Ectodermal cell (in vitro differentiated cells): ENCODE measurements at regions not wholly inside any gene's neighbourhood (a gene's known extent, or its start where the extent isn't known, plus 50 kb on each side); places are given as distances from the start of the nearest gene placed in this dataset.

Experiments used
- H3K27ac ChIP-seq: 2 replicates; pipeline ENCODE4 v1.7.0; 2013; ENCODE audit warnings: mild to moderate bottlenecking, low read depth, low read length; ENCODE audit not compliant: insufficient read depth, poor library complexity, severe bottlenecking
- H3K27me3 ChIP-seq: 2 replicates; pipeline ENCODE4 v1.7.0; 2013; ENCODE audit warnings: mild to moderate bottlenecking, low read length; ENCODE audit not compliant: insufficient read depth, control insufficient read depth, poor library complexity, severe bottlenecking
- H3K36me3 ChIP-seq: one replicate; pipeline ENCODE4 v1.7.0; 2013; ENCODE audit warnings: low read length; ENCODE audit not compliant: control insufficient read depth, insufficient read depth
- H3K4me1 ChIP-seq: one replicate; pipeline ENCODE4 v1.7.0; 2013; ENCODE audit warnings: low read length; ENCODE audit not compliant: control insufficient read depth, insufficient read depth
- H3K4me3 ChIP-seq: 2 replicates; pipeline ENCODE4 v1.7.0; 2013; ENCODE audit warnings: low read depth, low read length, control low read depth; ENCODE audit not compliant: insufficient read depth
- H3K9me3 ChIP-seq: 2 replicates; pipeline ENCODE4 v1.7.0; 2013; ENCODE audit warnings: mild to moderate bottlenecking, low read length, moderate library complexity; ENCODE audit not compliant: control insufficient read depth
- WGBS, 2 experiments: methylation state at CpG; one replicate each; pipeline ENCODE4 v1.1.7; 2013; ENCODE audit warnings: missing lambda C conversion rate in 2 of 2; 5-methylcytosine and 5-hydroxymethylcytosine counted together

DNA sequence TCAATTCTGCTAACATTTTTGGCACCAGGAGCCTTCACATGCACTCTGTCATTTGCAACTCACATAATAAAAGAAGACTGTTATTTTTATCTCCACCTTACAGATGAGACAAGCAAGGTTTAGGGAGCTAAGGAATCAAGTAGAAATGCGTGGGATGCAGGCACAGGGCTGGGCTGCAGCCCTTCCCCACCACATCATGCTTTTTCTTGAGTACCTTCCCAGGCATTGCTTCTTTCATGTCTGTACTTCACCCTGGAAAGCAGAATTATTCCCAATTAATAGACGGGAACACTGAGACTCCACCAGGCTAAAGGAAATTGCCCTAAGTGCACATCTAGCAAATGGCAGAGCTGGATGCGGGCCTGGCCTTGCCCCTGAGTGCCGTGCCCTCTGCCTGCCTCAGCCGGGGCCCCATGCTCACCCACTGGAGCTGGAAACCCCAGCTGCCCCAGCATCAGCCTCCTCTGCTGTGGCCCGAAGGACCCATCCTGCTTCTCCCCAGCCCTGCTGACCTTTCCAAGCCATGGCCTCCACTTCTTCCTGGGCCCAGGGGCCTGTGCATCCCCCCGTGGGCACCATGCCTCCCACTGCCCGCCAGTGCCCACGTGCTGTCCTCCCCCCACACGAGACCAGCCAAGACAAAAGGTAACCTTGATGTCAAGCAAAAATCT is 257.5 kb downstream of the TOMM20 start:
- no peaks in the 10 kb centered on the region for H3K9me3 ChIP-seq
- H3K36me3 ChIP-seq, result no peaks in the 10 kb centered on the region
- 86 to 90% methylated on average over 10 of the region's 10 CpGs for WGBS, 2 experiments
- H3K4me3 ChIP-seq, result no peak overlapping the region
- no peak overlapping the region for H3K27ac ChIP-seq
- H3K4me1 ChIP-seq, result no peaks in the 10 kb centered on the region
- no peaks in the 10 kb centered on the region for H3K27me3 ChIP-seq

DNA sequence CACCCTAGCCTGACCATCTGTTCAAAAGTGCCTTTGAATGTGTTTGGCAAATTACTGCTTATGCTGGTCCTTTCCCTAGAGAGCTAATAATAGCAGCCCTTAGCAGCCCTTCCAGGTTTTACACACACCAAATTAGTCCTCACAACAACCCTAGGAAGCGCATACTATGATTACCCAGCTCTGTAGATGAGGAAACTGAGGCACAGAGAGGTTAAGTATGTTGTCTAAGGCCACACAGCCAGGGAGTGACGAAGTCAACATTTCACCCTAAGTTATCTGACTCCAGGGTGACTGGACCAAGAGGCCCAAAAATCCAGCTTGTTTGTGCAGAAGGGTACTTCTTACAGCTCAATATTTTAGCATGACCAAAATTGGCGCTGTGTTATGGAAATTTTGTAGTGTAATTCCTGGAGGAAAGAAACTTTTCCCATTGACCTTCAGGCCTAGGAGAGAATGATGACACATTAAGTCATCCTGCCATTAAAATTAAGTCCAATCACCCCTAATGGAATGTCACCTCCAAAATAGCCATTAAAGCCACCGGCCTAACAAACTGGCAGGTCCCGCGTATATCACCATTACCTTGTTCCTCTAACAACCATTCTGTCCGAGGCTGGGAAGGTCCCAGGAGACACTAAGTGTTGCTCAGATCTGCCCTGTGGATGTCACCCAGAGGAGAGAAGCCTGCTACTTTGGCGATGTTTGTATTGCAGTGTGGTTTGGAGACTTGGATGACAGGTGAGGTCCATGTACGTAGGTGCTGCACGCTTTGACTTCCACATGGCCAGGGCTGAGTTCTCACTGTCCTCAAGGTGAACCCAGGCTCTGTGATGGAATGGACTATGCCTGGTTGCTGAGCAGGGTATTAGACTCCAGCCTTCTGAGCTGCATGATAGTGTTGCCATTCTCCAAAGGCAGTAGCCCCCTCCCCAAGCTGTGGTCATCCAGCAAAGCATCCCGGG is 258.3 kb downstream of the TOMM20 start:
- Histone ChIP-seq H3K9me3 (no peaks in the 10 kb centered on the region), H3K27me3 (no peaks in the 10 kb centered on the region), H3K4me1 (no peaks in the 10 kb centered on the region), H3K36me3 (no peaks in the 10 kb centered on the region), H3K27ac (no peak overlapping the region), H3K4me3 (no peak overlapping the region)
- 93 to 95% methylated on average over 11 of the region's 11 CpGs for WGBS, 2 experiments

DNA sequence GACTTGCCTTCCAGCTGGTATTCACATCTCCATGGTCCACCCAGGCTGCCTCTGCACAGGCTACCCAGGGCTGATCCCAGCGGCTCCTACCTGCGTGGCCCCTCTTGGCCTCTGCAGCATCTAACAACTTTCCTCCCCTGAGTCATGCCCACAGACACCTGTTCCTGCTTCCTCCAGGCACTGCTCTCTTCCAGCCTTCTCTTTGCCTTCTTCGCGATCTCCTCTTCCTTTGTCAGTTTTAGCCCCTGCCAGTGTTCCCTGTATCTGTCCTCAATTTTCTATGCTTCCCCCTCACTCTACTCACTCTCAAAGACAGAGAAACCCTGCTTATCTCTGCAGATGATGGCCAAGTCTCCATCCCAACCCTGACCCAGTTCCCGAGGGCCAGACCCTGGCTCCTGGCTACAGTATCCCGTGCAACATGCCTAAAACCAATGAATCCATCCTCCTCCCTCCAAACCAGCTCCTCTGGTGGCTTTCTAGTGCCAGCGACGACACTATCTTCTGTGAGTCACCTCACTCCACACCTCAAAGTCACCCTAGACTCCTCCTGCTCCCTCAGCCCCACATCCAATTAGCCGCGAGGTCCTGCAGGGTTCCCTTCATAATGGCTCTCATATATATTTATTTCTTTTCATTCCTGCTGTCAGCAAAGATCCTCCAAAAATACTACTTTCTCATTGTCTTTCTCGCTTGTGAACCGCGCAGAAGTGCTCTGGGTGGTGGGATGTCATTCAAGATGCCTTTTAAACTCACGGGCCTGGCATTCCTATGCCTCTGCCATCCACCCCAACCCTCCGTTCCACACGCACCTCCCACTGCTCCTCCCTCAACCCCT is 259.2 kb downstream of the TOMM20 start:
- H3K4me1 ChIP-seq, result no peaks in the 10 kb centered on the region
- H3K27ac ChIP-seq, result no peak overlapping the region
- no peaks in the 10 kb centered on the region for H3K27me3 ChIP-seq
- H3K4me3 ChIP-seq, result no peak overlapping the region
- H3K9me3 ChIP-seq, result no peaks in the 10 kb centered on the region
- H3K36me3 ChIP-seq, result no peaks in the 10 kb centered on the region
- 89 to 90% methylated on average over 16 of the region's 16 CpGs for WGBS, 2 experiments

DNA sequence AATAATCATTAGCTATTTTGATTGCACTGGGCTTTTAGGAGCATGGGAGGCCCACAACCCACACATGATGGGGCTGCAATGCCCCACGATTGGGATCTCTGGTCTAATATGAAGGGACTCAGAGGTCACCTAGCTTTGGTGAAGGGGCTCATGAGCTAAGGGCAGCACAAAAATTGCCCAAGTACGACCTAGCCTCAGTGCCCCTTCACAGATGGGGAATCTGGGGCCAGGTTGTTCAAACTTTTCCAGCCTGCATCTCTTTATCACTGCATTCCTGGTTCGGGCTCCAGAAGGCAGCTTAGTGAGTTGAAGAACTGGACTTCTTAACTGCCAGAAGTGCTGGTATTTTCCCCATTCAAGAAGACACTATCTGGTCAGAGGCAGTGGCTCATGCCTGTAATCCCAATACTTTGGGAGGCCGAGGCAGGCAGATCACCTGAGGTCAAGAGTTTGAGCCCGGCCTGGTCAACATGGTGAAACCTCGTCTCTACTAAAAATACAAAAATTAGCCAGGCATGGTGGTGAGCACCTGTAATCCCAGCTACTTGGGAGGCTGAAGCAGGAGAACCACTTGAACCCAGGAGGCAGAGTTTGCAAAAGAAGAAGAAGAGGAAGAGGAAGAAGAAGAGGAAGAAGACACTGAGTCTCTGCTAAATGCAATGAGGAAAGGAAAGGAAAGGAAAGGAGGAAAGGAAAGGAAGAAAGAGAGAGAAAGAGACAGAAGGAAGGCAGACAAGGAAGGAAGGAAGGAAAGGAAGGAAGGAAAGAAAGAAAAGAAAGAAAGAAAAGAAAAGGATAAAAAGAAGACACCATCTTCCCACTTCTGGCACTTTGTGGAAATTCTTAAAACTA is 258.5 kb upstream of the IRF2BP2 start:
- no peaks in the 10 kb centered on the region for H3K9me3 ChIP-seq
- H3K36me3 ChIP-seq, result no peaks in the 10 kb centered on the region
- no peak overlapping the region for H3K27ac ChIP-seq
- no peaks in the 10 kb centered on the region for H3K27me3 ChIP-seq
- 86 to 91% methylated on average over 6 of the region's 6 CpGs for WGBS, 2 experiments
- no peak overlapping the region for H3K4me3 ChIP-seq
- H3K4me1 ChIP-seq, result peaks cover under 1% of the 10 kb centered on the region

DNA sequence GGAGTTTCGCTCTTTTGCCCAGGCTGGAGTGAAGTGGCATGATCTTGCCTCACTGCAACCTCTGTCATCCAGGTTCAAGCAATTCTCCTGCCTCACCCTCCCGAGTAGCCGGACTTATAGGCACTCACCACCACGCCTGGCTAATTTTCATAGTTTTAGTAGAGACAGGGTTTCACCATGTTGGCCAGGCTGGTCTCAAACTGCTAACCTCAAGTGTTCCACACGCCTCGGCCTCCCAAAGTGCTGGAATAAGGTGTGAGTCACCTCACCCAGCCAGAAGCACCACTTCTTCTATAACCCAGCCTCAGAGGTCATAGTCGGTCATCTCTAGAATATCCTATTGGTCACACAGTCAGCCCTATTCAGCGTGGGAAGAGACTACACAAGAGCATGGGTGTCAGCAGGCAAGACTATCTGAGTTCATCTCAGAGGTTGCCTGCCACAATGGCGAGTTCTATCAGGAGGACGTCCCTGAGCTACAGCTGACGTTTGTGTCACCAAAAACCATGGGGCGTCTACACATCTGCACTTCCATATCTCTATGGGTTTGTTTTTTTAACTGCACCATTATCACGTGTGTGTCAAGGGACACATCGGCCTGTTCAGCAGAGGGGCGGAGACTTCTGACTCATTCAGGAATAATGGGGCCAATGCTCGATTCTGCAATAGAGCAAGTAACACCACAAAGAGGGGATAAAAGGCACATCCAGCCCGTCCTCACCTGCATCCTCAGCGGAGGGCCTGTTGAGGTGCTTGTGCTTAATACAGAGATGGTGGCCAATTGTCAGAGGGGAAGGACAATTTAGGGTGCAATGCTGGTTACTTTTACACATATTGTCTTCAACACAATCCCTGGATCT is 256.3 kb upstream of the IRF2BP2 start:
- no peaks in the 10 kb centered on the region for H3K9me3 ChIP-seq
- H3K27me3 ChIP-seq, result no peaks in the 10 kb centered on the region
- H3K36me3 ChIP-seq, result no peaks in the 10 kb centered on the region
- H3K4me1 ChIP-seq, result peaks cover 10% of the 10 kb centered on the region
- WGBS, 2 experiments, result 91 to 92% methylated on average over 18 of the region's 18 CpGs
- no peak overlapping the region for H3K4me3 ChIP-seq
- H3K27ac ChIP-seq, result no peak overlapping the region

DNA sequence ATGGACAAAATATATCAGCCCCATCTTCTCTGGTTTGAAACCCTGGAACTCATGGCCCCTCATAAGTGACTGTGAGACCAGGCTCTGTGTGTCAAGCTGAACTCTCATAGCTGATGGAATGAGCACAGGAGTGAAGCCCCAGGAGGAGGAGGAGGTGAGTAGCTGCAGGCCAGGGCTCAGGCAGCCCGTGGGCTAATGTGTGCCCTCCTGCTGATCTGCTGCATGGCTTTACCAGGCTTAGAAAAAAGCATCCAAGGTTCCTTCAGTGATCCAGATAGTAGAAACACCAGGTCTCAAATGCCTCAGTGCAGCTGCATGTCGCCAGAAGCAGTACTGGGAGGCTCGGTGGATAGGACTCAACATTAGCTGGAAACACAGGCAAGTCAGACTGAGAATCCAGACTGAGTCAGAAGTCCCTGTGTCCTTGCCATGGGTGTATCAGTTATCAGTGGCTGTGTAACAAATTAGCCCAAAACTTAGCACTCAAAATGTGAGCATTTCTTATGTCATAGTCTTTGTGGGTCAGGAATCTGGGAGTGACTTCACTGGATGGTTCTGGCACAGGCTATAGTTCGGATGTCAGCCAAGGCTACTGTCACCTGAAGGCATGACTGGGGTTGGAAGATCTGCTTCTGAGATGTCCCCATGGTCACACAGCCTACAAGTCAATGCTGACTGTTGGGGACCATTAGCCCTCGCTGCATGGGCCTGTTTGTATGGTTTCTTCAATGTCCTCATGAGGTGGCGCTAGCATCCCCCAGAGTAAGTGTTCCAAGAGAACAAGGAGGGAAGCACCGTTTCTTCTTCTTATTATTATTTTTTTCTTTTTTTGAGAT is 255.4 kb upstream of the IRF2BP2 start:
- Histone ChIP-seq H3K9me3 (no peaks in the 10 kb centered on the region), H3K4me3 (no peak overlapping the region), H3K27ac (no peak overlapping the region), H3K4me1 (peaks cover 10% of the 10 kb centered on the region), H3K27me3 (no peaks in the 10 kb centered on the region), H3K36me3 (no peaks in the 10 kb centered on the region)
- 88 to 93% methylated on average over 7 of the region's 7 CpGs for WGBS, 2 experiments

DNA sequence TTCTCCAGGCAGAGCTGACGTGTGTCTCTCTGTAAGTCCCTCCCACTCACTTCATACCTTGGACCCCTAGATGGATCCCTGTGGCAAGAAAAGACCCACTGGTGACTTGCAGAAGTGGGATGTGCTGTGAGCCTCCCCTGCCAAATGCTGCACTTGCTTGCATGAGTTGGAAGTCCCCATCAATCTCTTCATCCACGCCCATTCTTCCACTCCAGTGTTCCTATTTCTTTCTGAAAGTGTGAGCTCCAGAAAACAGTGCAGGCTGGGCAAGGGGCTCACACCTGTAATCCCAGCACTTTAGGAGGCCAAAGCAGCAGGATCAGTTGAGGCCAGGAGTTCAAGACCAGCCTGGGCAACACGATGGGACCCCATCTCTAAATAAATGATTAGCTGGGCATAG is 254.1 kb upstream of the IRF2BP2 start:
- no peak overlapping the region for H3K4me3 ChIP-seq
- H3K27me3 ChIP-seq, result no peaks in the 10 kb centered on the region
- H3K4me1 ChIP-seq, result peaks cover 10% of the 10 kb centered on the region
- H3K27ac ChIP-seq, result no peak overlapping the region
- 89 to 92% methylated on average over 3 of the region's 3 CpGs for WGBS, 2 experiments
- H3K9me3 ChIP-seq, result no peaks in the 10 kb centered on the region
- no peaks in the 10 kb centered on the region for H3K36me3 ChIP-seq

DNA sequence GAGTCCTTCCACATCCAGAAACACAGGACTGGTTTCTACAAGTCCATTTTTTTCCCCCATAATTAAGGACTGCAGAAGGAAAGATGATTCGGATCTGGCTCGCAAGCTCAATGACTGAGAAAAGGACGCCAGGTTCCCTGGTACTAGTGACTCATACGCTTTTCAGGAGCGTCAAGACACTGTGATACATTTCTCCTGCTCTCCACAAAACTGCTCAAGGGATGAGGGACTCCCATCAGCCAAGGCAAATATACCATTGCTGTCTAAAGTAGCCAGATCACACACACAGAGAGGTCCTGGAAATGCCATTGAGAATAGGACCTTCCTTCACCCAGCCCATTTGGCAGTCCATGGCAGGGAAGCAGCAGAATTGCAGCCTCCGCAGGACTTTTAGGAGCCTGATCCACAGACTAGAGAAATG is 253.6 kb upstream of the IRF2BP2 start:
- H3K27me3 ChIP-seq, result no peaks in the 10 kb centered on the region
- no peak overlapping the region for H3K4me3 ChIP-seq
- no peaks in the 10 kb centered on the region for H3K9me3 ChIP-seq
- 95 to 96% methylated on average over 6 of the region's 6 CpGs for WGBS, 2 experiments
- peaks cover 10% of the 10 kb centered on the region for H3K4me1 ChIP-seq
- H3K36me3 ChIP-seq, result no peaks in the 10 kb centered on the region
- no peak overlapping the region for H3K27ac ChIP-seq
